IMR-90 (cell line): ENCODE measurements at regions not wholly inside any gene's neighbourhood (a gene's known extent, or its start where the extent isn't known, plus 50 kb on each side); places are given as distances from the start of the nearest gene placed in this dataset.

Experiments used
- CEBPB ChIP-seq: IDR thresholded peaks from 2 replicates; pipeline ENCODE4 v1.6.1; 2012; ENCODE audit warnings: low read depth, low read length, improper control_type of control experiment
- CTCF ChIP-seq: conservative IDR thresholded peaks from 2 replicates; pipeline ENCODE4 v1.5.1; 2012; ENCODE audit warnings: mild to moderate bottlenecking, low read depth, low read length, improper control_type of control experiment
- ELK1 ChIP-seq: fragments of 150-350 bp; IDR thresholded peaks from 2 replicates; pipeline ENCODE4 v1.6.1; 2016; ENCODE audit warnings: low read depth, mild to moderate bottlenecking, low read length, moderate library complexity, borderline replicate concordance
- FOS ChIP-seq: fragments of 150-350 bp; IDR thresholded peaks from 2 replicates; pipeline ENCODE4 v1.6.1; 2016; ENCODE audit warnings: low read depth, low read length
- POLR2A ChIP-seq: IDR thresholded peaks from 2 replicates; pipeline ENCODE4 v1.6.1; 2012; ENCODE audit warnings: mild to moderate bottlenecking, low read depth, low read length
- RAD21 ChIP-seq: IDR thresholded peaks from 2 replicates; pipeline ENCODE4 v1.6.1; 2012; ENCODE audit warnings: low read length, improper control_type of control experiment
- RFX5 ChIP-seq: IDR thresholded peaks from 2 replicates; pipeline ENCODE4 v1.8.0; 2012; ENCODE audit warnings: low read depth, mild to moderate bottlenecking, low read length, moderate library complexity
- SMC3 ChIP-seq: fragments of 150-350 bp; IDR thresholded peaks from 2 replicates; pipeline ENCODE4 v1.6.1; 2016; ENCODE audit warnings: low read depth, mild to moderate bottlenecking, antibody characterized with exemption, low read length, moderate library complexity
- USF2 ChIP-seq: fragments of 150-350 bp; IDR thresholded peaks from 2 replicates; pipeline ENCODE4 v1.6.1; 2017; ENCODE audit warnings: mild to moderate bottlenecking, antibody characterized with exemption, low read length, low read depth

- TF ChIP-seq CEBPB: no peak
- TF ChIP-seq CTCF: no peak
- TF ChIP-seq POLR2A: no peak
- no peak for TF ChIP-seq ELK1
- TF ChIP-seq RAD21: no peak
- no peak for TF ChIP-seq USF2
- no peak for TF ChIP-seq SMC3
- no peak for TF ChIP-seq FOS
- TF ChIP-seq RFX5: no peak
Measured at GRCh38 chr18:41449612-41450011, 505.4 kb upstream of the PIK3C3 start.
